Astrocyte (in vitro differentiated cells and primary cell): ENCODE measurements at regions not wholly inside any gene's neighbourhood (a gene's known extent, or its start where the extent isn't known, plus 50 kb on each side); places are given as distances from the start of the nearest gene placed in this dataset.
A peak's percentile ranks its signal among the peaks of the same experiment; 100 is the strongest.

ENCODE experiments used
- DNase-seq: peaks from one replicate; pipeline ENCODE4 v3.0.0-alpha.2; 2010; ENCODE audit warnings: low read depth
- FAIRE-seq: peaks from 2 replicates; lab custom pipeline; 2011; peaks lifted over from hg19 to GRCh38; lab: Jason Lieb, UNC
- H2AFZ ChIP-seq: 2 replicates; pipeline ENCODE4 v1.6.0; 2012; ENCODE audit warnings: low read depth, low read length, inconsistent platforms
- H3K27ac ChIP-seq: 2 replicates; pipeline ENCODE4 v1.5.1; 2011; ENCODE audit warnings: low read depth, low read length, inconsistent platforms
- H3K27me3 ChIP-seq: 2 replicates; pipeline ENCODE4 v1.6.0; 2011; ENCODE audit warnings: low read length, inconsistent platforms; ENCODE audit not compliant: insufficient read depth
- H3K36me3 ChIP-seq: 2 replicates; pipeline ENCODE4 v1.5.1; 2011; ENCODE audit warnings: low read length, inconsistent platforms; ENCODE audit not compliant: insufficient read depth
- H3K4me1 ChIP-seq: 2 replicates; pipeline ENCODE4 v1.5.1; 2011; ENCODE audit warnings: low read length, inconsistent platforms; ENCODE audit not compliant: insufficient read depth
- H3K4me2 ChIP-seq: 2 replicates; pipeline ENCODE4 v1.6.0; 2012; ENCODE audit warnings: low read length, inconsistent platforms
- H3K4me3 ChIP-seq: 2 replicates; pipeline ENCODE4 v1.5.1; 2011; ENCODE audit warnings: low read depth, mild to moderate bottlenecking, low read length, inconsistent platforms; ENCODE audit not compliant: insufficient read depth
- H3K79me2 ChIP-seq: 2 replicates; pipeline ENCODE4 v1.6.0; 2012; ENCODE audit warnings: mild to moderate bottlenecking, low read length, inconsistent platforms; ENCODE audit not compliant: insufficient read depth
- H3K9ac ChIP-seq: 2 replicates; pipeline ENCODE4 v1.6.0; 2012; ENCODE audit warnings: mild to moderate bottlenecking, low read length, inconsistent platforms
- H3K9me3 ChIP-seq: 2 replicates; pipeline ENCODE4 v1.5.1; 2012; ENCODE audit warnings: low read depth, mild to moderate bottlenecking, low read length, inconsistent platforms; ENCODE audit not compliant: insufficient read depth
- H4K20me1 ChIP-seq: 2 replicates; pipeline ENCODE4 v1.6.0; 2012; ENCODE audit warnings: low read length, inconsistent platforms; ENCODE audit not compliant: insufficient read depth
- H3K27ac Mint-ChIP-seq: one replicate; pipeline ENCODE4 v1.8.0; 2021; ENCODE audit warnings: mild to moderate bottlenecking, mixed read lengths; ENCODE audit not compliant: unreplicated experiment
- H3K27me3 Mint-ChIP-seq: one replicate; pipeline ENCODE4 v1.8.0; 2021; ENCODE audit warnings: low read depth, mixed read lengths; ENCODE audit not compliant: unreplicated experiment
- H3K36me3 Mint-ChIP-seq: one replicate; pipeline ENCODE4 v1.8.0; 2021; ENCODE audit warnings: low read depth, mixed read lengths; ENCODE audit not compliant: unreplicated experiment
- H3K4me1 Mint-ChIP-seq: one replicate; pipeline ENCODE4 v1.8.0; 2021; ENCODE audit warnings: low read depth, mixed read lengths; ENCODE audit not compliant: unreplicated experiment
- H3K4me3 Mint-ChIP-seq: one replicate; pipeline ENCODE4 v1.8.0; 2021; ENCODE audit warnings: mild to moderate bottlenecking, moderate library complexity, mixed read lengths; ENCODE audit not compliant: unreplicated experiment
- H3K9me3 Mint-ChIP-seq: one replicate; pipeline ENCODE4 v1.8.0; 2021; ENCODE audit warnings: mild to moderate bottlenecking, mixed read lengths; ENCODE audit not compliant: unreplicated experiment
- EZH2 ChIP-seq: IDR thresholded peaks from 2 replicates; pipeline ENCODE4 v1.6.1; 2012; ENCODE audit warnings: mild to moderate bottlenecking, low read length, inconsistent platforms; ENCODE audit not compliant: insufficient read depth
- TF ChIP-seq, protein P1 (sequence below): IDR thresholded peaks from 2 replicates; pipeline ENCODE4 v1.5.1; 2011; ENCODE audit warnings: low read depth, mild to moderate bottlenecking, inconsistent platforms, low read length, moderate library complexity; ENCODE audit not compliant: insufficient read depth

DNA sequence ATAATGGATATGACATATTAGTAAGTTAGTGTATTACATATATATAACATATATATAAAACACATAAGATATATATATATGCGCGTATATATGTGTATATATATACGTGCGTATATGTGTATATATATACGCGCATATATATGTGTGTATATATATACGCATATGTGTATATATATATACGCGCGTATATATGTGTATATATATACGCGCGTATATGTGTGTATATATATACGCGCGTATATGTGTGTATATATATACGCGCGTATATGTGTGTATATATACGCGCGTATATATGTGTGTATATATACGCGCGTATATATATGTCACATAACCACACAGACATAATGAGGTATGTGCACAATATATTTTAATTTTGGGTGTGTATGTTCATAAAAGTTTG, 327.8 kb downstream of the MEIS1 start:
- FAIRE-seq (no peak), DNase-seq (no peak)
- Mint-ChIP-seq H3K36me3 (no peaks in the 10 kb centered on the region), H3K27me3 (no peaks in the 10 kb centered on the region), H3K4me3 (no peak overlapping the region), H3K4me1 (no peaks in the 10 kb centered on the region), H3K9me3 (peaks cover 2% of the 10 kb centered on the region), H3K27ac (no peak overlapping the region)
- Histone ChIP-seq H3K36me3 (no peaks in the 10 kb centered on the region), H3K27me3 (no peaks in the 10 kb centered on the region), H4K20me1 (no peaks in the 10 kb centered on the region), H3K9me3 (no peaks in the 10 kb centered on the region), H2AFZ (no peak overlapping the region), H3K9ac (no peak overlapping the region), H3K4me1 (no peaks in the 10 kb centered on the region), H3K79me2 (no peaks in the 10 kb centered on the region), H3K27ac (no peak overlapping the region), H3K4me3 (no peak overlapping the region), H3K4me2 (no peak overlapping the region)
- no peak for TF ChIP-seq EZH2
- TF ChIP-seq, protein P1, sequence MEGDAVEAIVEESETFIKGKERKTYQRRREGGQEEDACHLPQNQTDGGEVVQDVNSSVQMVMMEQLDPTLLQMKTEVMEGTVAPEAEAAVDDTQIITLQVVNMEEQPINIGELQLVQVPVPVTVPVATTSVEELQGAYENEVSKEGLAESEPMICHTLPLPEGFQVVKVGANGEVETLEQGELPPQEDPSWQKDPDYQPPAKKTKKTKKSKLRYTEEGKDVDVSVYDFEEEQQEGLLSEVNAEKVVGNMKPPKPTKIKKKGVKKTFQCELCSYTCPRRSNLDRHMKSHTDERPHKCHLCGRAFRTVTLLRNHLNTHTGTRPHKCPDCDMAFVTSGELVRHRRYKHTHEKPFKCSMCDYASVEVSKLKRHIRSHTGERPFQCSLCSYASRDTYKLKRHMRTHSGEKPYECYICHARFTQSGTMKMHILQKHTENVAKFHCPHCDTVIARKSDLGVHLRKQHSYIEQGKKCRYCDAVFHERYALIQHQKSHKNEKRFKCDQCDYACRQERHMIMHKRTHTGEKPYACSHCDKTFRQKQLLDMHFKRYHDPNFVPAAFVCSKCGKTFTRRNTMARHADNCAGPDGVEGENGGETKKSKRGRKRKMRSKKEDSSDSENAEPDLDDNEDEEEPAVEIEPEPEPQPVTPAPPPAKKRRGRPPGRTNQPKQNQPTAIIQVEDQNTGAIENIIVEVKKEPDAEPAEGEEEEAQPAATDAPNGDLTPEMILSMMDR = no peak

- Histone ChIP-seq H3K27me3 (no peaks in the 10 kb centered on the region), H3K9me3 (no peaks in the 10 kb centered on the region), H3K36me3 (no peaks in the 10 kb centered on the region), H3K4me3 (no peak overlapping the region), H3K9ac (no peak overlapping the region), H2AFZ (no peak overlapping the region), H4K20me1 (no peaks in the 10 kb centered on the region), H3K4me2 (no peak overlapping the region), H3K27ac (no peak overlapping the region), H3K79me2 (no peaks in the 10 kb centered on the region), H3K4me1 (no peaks in the 10 kb centered on the region)
- FAIRE-seq (no peak), DNase-seq (no peak)
- H3K4me3 Mint-ChIP-seq = no peak overlapping the region
- no peaks in the 10 kb centered on the region for H3K4me1 Mint-ChIP-seq
- TF ChIP-seq EZH2 = no peak
- TF ChIP-seq, protein P1 = no peak
- H3K36me3 Mint-ChIP-seq = no peaks in the 10 kb centered on the region
- no peaks in the 10 kb centered on the region for H3K9me3 Mint-ChIP-seq
- no peaks in the 10 kb centered on the region for H3K27me3 Mint-ChIP-seq
- H3K27ac Mint-ChIP-seq = no peak overlapping the region
Observed at GRCh38 chr2:66766582-66766981, 331.7 kb downstream of the MEIS1 start.

DNA sequence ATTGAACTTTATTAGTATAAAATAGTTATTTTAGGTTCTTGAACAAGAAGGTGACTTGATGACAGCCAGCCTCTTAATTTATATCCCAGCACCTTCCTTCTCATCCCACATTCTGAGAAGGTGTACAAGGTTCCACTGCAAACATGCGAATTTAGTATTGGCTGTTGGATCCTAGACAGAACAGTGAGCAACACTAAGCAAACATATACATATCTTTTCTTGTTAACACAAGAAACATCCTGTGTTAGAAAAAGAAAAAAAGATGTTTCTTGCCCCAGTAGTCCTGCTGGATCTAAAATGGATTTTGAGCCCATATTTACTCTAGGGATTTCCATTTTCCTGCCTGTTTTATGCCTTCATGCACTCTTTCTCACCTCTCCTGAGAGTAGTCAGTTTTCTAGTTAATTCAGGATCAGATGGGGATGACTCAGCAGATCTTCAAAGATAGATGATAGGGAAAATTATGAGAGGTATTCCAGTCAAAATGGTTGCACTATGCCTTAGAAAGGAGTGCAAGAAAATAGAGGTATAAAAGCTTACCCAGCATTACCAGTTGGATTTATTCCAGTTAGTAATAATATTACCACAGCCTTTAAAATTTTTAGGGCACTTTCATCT, 336.5 kb downstream of the MEIS1 start:
- TF ChIP-seq EZH2 = no peak
- Mint-ChIP-seq H3K27me3 (peaks cover 4% of the 10 kb centered on the region), H3K27ac (no peak overlapping the region), H3K4me3 (no peak overlapping the region), H3K4me1 (no peaks in the 10 kb centered on the region), H3K9me3 (peaks cover 2% of the 10 kb centered on the region), H3K36me3 (no peaks in the 10 kb centered on the region)
- no peaks in the 10 kb centered on the region for H3K9me3 ChIP-seq
- H3K79me2 ChIP-seq = no peaks in the 10 kb centered on the region
- no peak overlapping the region for H3K4me2 ChIP-seq
- H3K4me3 ChIP-seq = no peak overlapping the region
- no peaks in the 10 kb centered on the region for H3K4me1 ChIP-seq
- H3K27ac ChIP-seq = no peak overlapping the region
- H2AFZ ChIP-seq = no peak overlapping the region
- DNase-seq (peak; percentile 20), FAIRE-seq (no peak)
- no peaks in the 10 kb centered on the region for H4K20me1 ChIP-seq
- no peaks in the 10 kb centered on the region for H3K36me3 ChIP-seq
- H3K27me3 ChIP-seq = no peaks in the 10 kb centered on the region
- H3K9ac ChIP-seq = no peak overlapping the region
